Trophoblast cell (in vitro differentiated cells and primary cell): ENCODE measurements at regions not wholly inside any gene's neighbourhood (a gene's known extent, or its start where the extent isn't known, plus 50 kb on each side); places are given as distances from the start of the nearest gene placed in this dataset.
A peak's percentile ranks its signal among the peaks of the same experiment; 100 is the strongest.
"Not testable (repeated sequence)": the region's sequence is repeated elsewhere in the genome, so short reads cannot be mapped to it uniquely, and the experiment has no call there.

Source experiments
- DNase-seq, 2 donors: peaks; one replicate each; pipeline ENCODE4 v3.0.0-alpha.2; 2016
- H2AFZ ChIP-seq: 2 replicates; pipeline ENCODE4 v1.6.1; 2013; ENCODE audit warnings: low read length, moderate library complexity, mild to moderate bottlenecking; ENCODE audit not compliant: insufficient read depth, poor library complexity
- H2AK5ac ChIP-seq: 2 replicates; pipeline ENCODE4 v1.6.1; 2013; ENCODE audit warnings: mild to moderate bottlenecking, low read length
- H2BK120ac ChIP-seq: 2 replicates; pipeline ENCODE4 v1.6.1; 2013; ENCODE audit warnings: low read length, mild to moderate bottlenecking, moderate library complexity; ENCODE audit not compliant: insufficient read depth, poor library complexity
- H2BK12ac ChIP-seq: 2 replicates; pipeline ENCODE4 v1.6.1; 2013; ENCODE audit warnings: mild to moderate bottlenecking, low read length, moderate library complexity
- H2BK5ac ChIP-seq: 2 replicates; pipeline ENCODE4 v1.6.1; 2013; ENCODE audit warnings: low read length, low read depth, moderate library complexity, mild to moderate bottlenecking; ENCODE audit not compliant: poor library complexity
- H3K14ac ChIP-seq: 2 replicates; pipeline ENCODE4 v1.6.1; 2013; ENCODE audit warnings: mild to moderate bottlenecking, low read length
- H3K18ac ChIP-seq: 2 replicates; pipeline ENCODE4 v1.6.1; 2013; ENCODE audit warnings: mild to moderate bottlenecking, low read length
- H3K23ac ChIP-seq: 2 replicates; pipeline ENCODE4 v1.6.1; 2013; ENCODE audit warnings: low read length
- H3K27ac ChIP-seq: 2 replicates; pipeline ENCODE4 v1.5.1; 2013; ENCODE audit warnings: low read depth, mild to moderate bottlenecking, inconsistent platforms, low read length, moderate library complexity
- H3K27me3 ChIP-seq: 2 replicates; pipeline ENCODE4 v1.6.1; 2013; ENCODE audit warnings: inconsistent platforms, mild to moderate bottlenecking, low read length, moderate library complexity; ENCODE audit not compliant: insufficient read depth
- H3K36me3 ChIP-seq, 2 experiments: 1 replicate in 1 of 2; 2 replicates in 1 of 2; pipeline ENCODE4 v1.6.1; 2013; ENCODE audit warnings: low read length in 2 of 2, mild to moderate bottlenecking in 2 of 2, moderate library complexity in 1 of 2; ENCODE audit not compliant: insufficient read depth in 2 of 2, control insufficient read depth in 1 of 2
- H3K4ac ChIP-seq: 2 replicates; pipeline ENCODE4 v1.6.1; 2013; ENCODE audit warnings: low read depth, mild to moderate bottlenecking, low read length, moderate library complexity
- H3K4me1 ChIP-seq, 2 experiments: 1 replicate in 1 of 2; 2 replicates in 1 of 2; pipeline ENCODE4 v1.6.1; 2013; ENCODE audit warnings: low read length in 2 of 2, mild to moderate bottlenecking in 2 of 2, moderate library complexity in 1 of 2; ENCODE audit not compliant: insufficient read depth in 2 of 2, control insufficient read depth in 1 of 2
- H3K4me2 ChIP-seq: 2 replicates; pipeline ENCODE4 v1.6.1; 2013; ENCODE audit warnings: inconsistent platforms, mild to moderate bottlenecking, low read length, moderate library complexity
- H3K4me3 ChIP-seq: 2 replicates; pipeline ENCODE4 v1.5.1; 2013; ENCODE audit warnings: mild to moderate bottlenecking, low read depth, low read length, inconsistent platforms
- H3K79me1 ChIP-seq: one replicate; pipeline ENCODE4 v1.6.1; 2013; ENCODE audit warnings: low read length
- H3K79me2 ChIP-seq: 2 replicates; pipeline ENCODE4 v1.6.1; 2013; ENCODE audit warnings: low read length, mild to moderate bottlenecking; ENCODE audit not compliant: control insufficient read depth, insufficient read depth, poor library complexity
- H3K9ac ChIP-seq: 2 replicates; pipeline ENCODE4 v1.6.1; 2013; ENCODE audit warnings: mild to moderate bottlenecking, low read length
- H3K9me3 ChIP-seq: 2 replicates; pipeline ENCODE4 v1.6.1; 2013; ENCODE audit warnings: low read depth, mild to moderate bottlenecking, control low read depth, inconsistent platforms, low read length; ENCODE audit not compliant: insufficient read depth
- H4K12ac ChIP-seq: 2 replicates; pipeline ENCODE4 v1.6.1; 2013; ENCODE audit warnings: low read depth, mild to moderate bottlenecking, low read length, moderate library complexity
- H4K8ac ChIP-seq: 2 replicates; pipeline ENCODE4 v1.6.1; 2013; ENCODE audit warnings: low read depth, mild to moderate bottlenecking, low read length, moderate library complexity
- H4K91ac ChIP-seq: one replicate; pipeline ENCODE4 v1.6.1; 2013; ENCODE audit warnings: low read depth, mild to moderate bottlenecking, low read length, moderate library complexity
- WGBS: extraction: QIAGEN DNeasy Blood & Tissue Kit; methylation state at CpG from one replicate; pipeline ENCODE4 v1.1.7; 2013; ENCODE audit warnings: missing lambda C conversion rate; ENCODE audit not compliant: insufficient read length, insufficient coverage; ENCODE audit errors: extremely low coverage; 5-methylcytosine and 5-hydroxymethylcytosine counted together

GRCh38 chr2:126050991-126051736 lies 604.8 kb upstream of the GYPC start:
- Histone ChIP-seq H2BK120ac (no peak overlapping the region), H2AK5ac (no peak overlapping the region), H2AFZ (no peak overlapping the region), H3K4ac (no peak overlapping the region), H3K36me3 (no peaks in the 10 kb centered on the region), H4K8ac (no peak overlapping the region), H4K12ac (no peak overlapping the region), H3K18ac (no peak overlapping the region), H3K4me2 (no peak overlapping the region), H3K4me3 (no peak overlapping the region), H3K27me3 (no peaks in the 10 kb centered on the region), H3K79me1 (no peaks in the 10 kb centered on the region), H2BK12ac (no peak overlapping the region), H3K27ac (no peak overlapping the region), H3K23ac (no peak overlapping the region), H2BK5ac (no peak overlapping the region), H3K9me3 (no peaks in the 10 kb centered on the region), H3K4me1 (no peaks in the 10 kb centered on the region), H4K91ac (no peak overlapping the region), H3K14ac (no peak overlapping the region), H3K79me2 (no peaks in the 10 kb centered on the region), H3K9ac (no peak overlapping the region)
- no CpG with 5 or more reads among the region's 7 CpGs for WGBS
- DNase-seq, result no peak

- H3K9me3 ChIP-seq, H2BK5ac ChIP-seq, H4K91ac ChIP-seq, H3K27me3 ChIP-seq, H3K23ac ChIP-seq, H3K9ac ChIP-seq, H2BK120ac ChIP-seq, H2AK5ac ChIP-seq, H3K79me2 ChIP-seq, H3K14ac ChIP-seq, H3K79me1 ChIP-seq, H4K12ac ChIP-seq, H3K18ac ChIP-seq, H3K36me3 ChIP-seq, H3K4me1 ChIP-seq, H2AFZ ChIP-seq, H3K4me3 ChIP-seq, H4K8ac ChIP-seq, H2BK12ac ChIP-seq, H3K4me2 ChIP-seq, H3K27ac ChIP-seq, H3K4ac ChIP-seq: not testable (repeated sequence)
- peak in 1 of 2 donors; percentile 0 for DNase-seq
- no CpG with 5 or more reads among the region's 6 CpGs for WGBS
Measured at GRCh38 chr2:126051737-126052240, 604.2 kb upstream of the GYPC start.

- Histone ChIP-seq H3K79me2 (peaks cover 2% of the 10 kb centered on the region), H4K8ac (peak overlapping the region; percentile 66), H3K9ac (no peak overlapping the region), H4K91ac (peak overlapping the region; percentile 54), H3K4me3 (no peak overlapping the region), H2AFZ (no peak overlapping the region), H3K4me2 (peak overlapping the region; percentile 11), H3K23ac (no peak overlapping the region), H2BK120ac (no peak overlapping the region), H3K18ac (peak overlapping the region; percentile 17), H3K9me3 (peaks cover 7% of the 10 kb centered on the region), H3K36me3 (no peaks in the 10 kb centered on the region), H2BK12ac (peak overlapping the region; percentile 30), H4K12ac (no peak overlapping the region), H3K4me1 (peaks cover 8 to 10% of the 10 kb centered on the region in 2 experiments), H2AK5ac (no peak overlapping the region), H2BK5ac (peak overlapping the region; percentile 48), H3K4ac (no peak overlapping the region), H3K14ac (peak overlapping the region; percentile 19), H3K79me1 (peaks cover 4% of the 10 kb centered on the region), H3K27me3 (no peaks in the 10 kb centered on the region), H3K27ac (peak overlapping the region; percentile 68)
- no peak for DNase-seq
- no CpG with 5 or more reads among the region's 2 CpGs for WGBS
Measured at GRCh38 chr2:126059379-126059778, 596.6 kb upstream of the GYPC start.

GRCh38 chr2:126085011-126085795 lies 570.8 kb upstream of the GYPC start:
- no peak overlapping the region for H4K8ac ChIP-seq
- H3K79me1 ChIP-seq, result no peaks in the 10 kb centered on the region
- no peak overlapping the region for H3K9ac ChIP-seq
- no peak overlapping the region for H3K27ac ChIP-seq
- H3K4me3 ChIP-seq, result no peak overlapping the region
- no peak overlapping the region for H3K18ac ChIP-seq
- no peaks in the 10 kb centered on the region for H3K79me2 ChIP-seq
- no peaks in the 10 kb centered on the region for H3K9me3 ChIP-seq
- no peak overlapping the region for H2AFZ ChIP-seq
- no peak overlapping the region for H3K4me2 ChIP-seq
- no peak overlapping the region for H2BK12ac ChIP-seq
- no peak overlapping the region for H2BK120ac ChIP-seq
- no peaks in the 10 kb centered on the region for H3K27me3 ChIP-seq
- no CpG with 5 or more reads among the region's 3 CpGs for WGBS
- no peak overlapping the region for H2BK5ac ChIP-seq
- H3K4me1 ChIP-seq, result no peaks in the 10 kb centered on the region
- no peak overlapping the region for H3K4ac ChIP-seq
- no peak for DNase-seq
- no peak overlapping the region for H4K91ac ChIP-seq
- H4K12ac ChIP-seq, result no peak overlapping the region
- no peak overlapping the region for H2AK5ac ChIP-seq
- no peak overlapping the region for H3K23ac ChIP-seq
- no peaks in the 10 kb centered on the region for H3K36me3 ChIP-seq
- no peak overlapping the region for H3K14ac ChIP-seq
